ENCODE measurements at regions not wholly inside any gene's neighbourhood (a gene's known extent, or its start where the extent isn't known, plus 50 kb on each side); places are given as distances from the start of the nearest gene placed in this dataset.

DNA sequence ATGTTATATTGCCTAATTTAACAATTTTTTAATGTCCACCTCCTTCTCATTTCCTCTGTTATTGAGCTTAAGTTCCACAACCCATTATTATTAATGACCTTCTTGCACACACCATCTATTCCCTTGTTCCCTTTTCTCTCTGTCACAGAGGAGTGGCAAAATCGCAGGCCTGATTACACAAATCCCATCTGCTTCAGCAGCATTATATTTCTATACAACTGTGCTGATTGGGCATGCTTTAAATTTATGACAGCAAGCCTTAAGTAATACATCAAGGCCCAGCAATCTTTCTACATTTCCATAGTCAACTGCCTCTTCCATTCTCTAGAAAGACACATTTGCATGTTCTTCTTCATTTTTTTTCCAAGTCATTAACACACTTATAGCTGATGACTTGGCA is 423.8 kb downstream of the PRDM5 start:
- Histone ChIP-seq H3K9me3 (ENCODE audit: control insufficient read depth, low read length) (no peaks in the 10 kb centered on the region), H3K27ac (ENCODE audit: insufficient read depth, low read depth, low read length, poor library complexity, severe bottlenecking) (no peak overlapping the region), H3K4me1 (ENCODE audit: control insufficient read depth, insufficient read depth, low read length) (no peaks in the 10 kb centered on the region), H3K4me3 (ENCODE audit: insufficient read depth, low read depth, low read length) (no peak overlapping the region), H3K36me3 (ENCODE audit: control insufficient read depth, insufficient read depth, low read length) (no peaks in the 10 kb centered on the region), H3K27me3 (ENCODE audit: control insufficient read depth, insufficient read depth, low read length, poor library complexity, severe bottlenecking) (no peaks in the 10 kb centered on the region)
- WGBS, 2 experiments, result 90 to 92% methylated on average over 1 of the region's 1 CpG

DNA sequence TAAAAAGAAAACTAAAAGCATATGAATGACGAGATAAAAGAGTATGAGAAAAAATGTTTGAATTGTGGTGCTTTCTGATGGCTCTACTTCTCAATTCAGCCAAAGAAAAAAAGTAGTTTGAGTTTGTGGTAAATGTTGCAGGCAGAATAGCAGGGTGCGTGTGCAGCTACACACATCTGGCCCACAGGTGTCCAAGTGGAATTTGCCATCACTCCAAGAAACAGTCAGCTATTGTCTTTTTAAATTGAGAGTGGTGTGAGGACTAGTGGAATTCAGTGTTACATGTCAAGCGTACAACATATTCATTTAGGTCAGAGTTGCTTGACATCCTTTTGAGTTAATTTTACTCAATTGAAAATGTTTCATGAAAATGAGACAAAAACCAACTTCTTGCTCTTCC is 424.8 kb upstream of the MAD2L1 start:
- no peak overlapping the region for H3K27ac ChIP-seq (ENCODE audit: insufficient read depth, low read depth, low read length, poor library complexity, severe bottlenecking)
- H3K4me1 ChIP-seq (ENCODE audit: control insufficient read depth, insufficient read depth, low read length), result no peaks in the 10 kb centered on the region
- WGBS, 2 experiments, result 85 to 91% methylated on average over 3 of the region's 3 CpGs
- no peak overlapping the region for H3K4me3 ChIP-seq (ENCODE audit: insufficient read depth, low read depth, low read length)
- H3K27me3 ChIP-seq (ENCODE audit: control insufficient read depth, insufficient read depth, low read length, poor library complexity, severe bottlenecking), result no peaks in the 10 kb centered on the region
- no peaks in the 10 kb centered on the region for H3K9me3 ChIP-seq (ENCODE audit: control insufficient read depth, low read length)
- no peaks in the 10 kb centered on the region for H3K36me3 ChIP-seq (ENCODE audit: control insufficient read depth, insufficient read depth, low read length)

DNA sequence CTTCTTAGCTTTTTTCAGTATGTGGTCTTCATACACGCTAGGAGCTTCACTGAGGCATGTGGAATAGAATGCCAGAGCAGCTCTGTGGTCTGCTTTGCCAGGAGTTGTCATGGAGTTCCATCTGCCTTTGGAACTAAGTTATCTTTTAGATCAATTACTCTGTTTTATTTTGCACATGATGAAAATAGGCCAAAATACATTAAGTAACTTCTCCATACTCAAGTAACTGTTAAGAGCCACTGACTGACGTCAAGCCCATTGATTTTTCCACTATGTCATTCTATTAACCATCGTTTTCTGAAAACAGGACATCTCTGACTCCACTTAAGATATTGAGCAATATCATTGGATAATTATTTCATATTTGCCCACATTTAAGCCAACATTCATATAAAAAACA is 415.1 kb upstream of the MAD2L1 start:
- no peaks in the 10 kb centered on the region for H3K4me1 ChIP-seq (ENCODE audit: control insufficient read depth, insufficient read depth, low read length)
- H3K9me3 ChIP-seq (ENCODE audit: control insufficient read depth, low read length), result no peaks in the 10 kb centered on the region
- WGBS, 2 experiments, result 91 to 96% methylated on average over 3 of the region's 3 CpGs
- H3K27ac ChIP-seq (ENCODE audit: insufficient read depth, low read depth, low read length, poor library complexity, severe bottlenecking), result no peak overlapping the region
- no peaks in the 10 kb centered on the region for H3K27me3 ChIP-seq (ENCODE audit: control insufficient read depth, insufficient read depth, low read length, poor library complexity, severe bottlenecking)
- no peaks in the 10 kb centered on the region for H3K36me3 ChIP-seq (ENCODE audit: control insufficient read depth, insufficient read depth, low read length)
- H3K4me3 ChIP-seq (ENCODE audit: insufficient read depth, low read depth, low read length), result no peak overlapping the region

DNA sequence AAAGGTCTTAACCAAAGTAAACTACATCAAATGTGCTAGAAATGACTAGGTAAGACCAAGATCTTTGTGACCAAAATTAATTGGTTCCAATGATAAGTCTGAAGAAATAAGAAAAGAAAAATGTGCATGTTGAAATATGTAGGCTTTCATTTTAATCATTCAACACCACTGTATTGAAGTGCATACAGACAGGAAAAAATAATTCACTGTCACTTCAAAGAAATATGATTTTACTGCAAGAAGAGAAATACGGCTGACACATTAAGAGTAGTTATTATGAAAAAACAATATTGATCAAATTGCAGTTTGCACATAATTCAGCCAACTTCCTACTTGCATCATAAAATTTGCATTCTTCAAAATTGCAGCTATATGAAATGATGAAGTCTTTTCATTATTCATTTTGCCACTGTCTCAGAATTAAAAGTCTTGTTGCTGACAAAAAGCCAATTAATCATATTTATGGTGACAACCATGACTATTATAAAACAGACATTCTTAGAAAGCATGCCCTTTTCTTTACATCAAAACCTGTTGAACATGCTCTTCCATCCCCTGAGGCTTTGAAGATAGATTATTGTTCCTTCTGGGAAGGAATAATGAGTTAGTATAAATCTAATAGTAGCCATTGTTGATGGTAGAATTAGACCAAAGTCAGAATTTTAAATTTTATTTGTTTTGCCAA is 405.9 kb upstream of the MAD2L1 start:
- WGBS, 2 experiments, result 100% methylated on average over 1 of the region's 1 CpG; no CpG with 5 or more reads in 1 of the 2 experiments
- Histone ChIP-seq H3K4me1 (ENCODE audit: control insufficient read depth, insufficient read depth, low read length) (no peaks in the 10 kb centered on the region), H3K4me3 (ENCODE audit: insufficient read depth, low read depth, low read length) (no peak overlapping the region), H3K9me3 (ENCODE audit: control insufficient read depth, low read length) (no peaks in the 10 kb centered on the region), H3K27me3 (ENCODE audit: control insufficient read depth, insufficient read depth, low read length, poor library complexity, severe bottlenecking) (no peaks in the 10 kb centered on the region), H3K27ac (ENCODE audit: insufficient read depth, low read depth, low read length, poor library complexity, severe bottlenecking) (no peak overlapping the region), H3K36me3 (ENCODE audit: control insufficient read depth, insufficient read depth, low read length) (no peaks in the 10 kb centered on the region)

DNA sequence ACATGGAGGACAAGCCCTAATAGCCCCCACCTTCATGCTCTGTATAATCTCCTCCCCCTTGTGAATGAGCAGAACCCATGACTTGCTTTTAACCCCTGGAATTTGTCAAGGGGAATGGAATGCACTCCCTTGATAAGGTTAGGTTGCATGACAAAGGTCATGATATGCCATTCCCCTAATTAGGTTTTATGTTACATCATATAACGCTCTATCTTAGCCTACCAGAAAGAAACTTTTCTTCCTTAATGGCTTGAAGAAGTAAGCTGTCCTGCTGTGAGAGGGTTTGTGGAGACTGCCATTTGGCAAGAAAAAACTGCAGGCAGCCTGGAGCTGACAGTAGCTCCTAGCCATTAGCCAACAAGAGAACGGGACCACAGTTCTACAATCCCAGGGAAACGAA is 399.8 kb upstream of the MAD2L1 start:
- peak overlapping the region; percentile 2 for H3K27ac ChIP-seq (ENCODE audit: insufficient read depth, low read depth, low read length, poor library complexity, severe bottlenecking)
- peaks cover 4% of the 10 kb centered on the region for H3K4me1 ChIP-seq (ENCODE audit: control insufficient read depth, insufficient read depth, low read length)
- 13 to 14% methylated on average over 2 to 3 of the region's 3 CpGs for WGBS, 2 experiments
- H3K27me3 ChIP-seq (ENCODE audit: control insufficient read depth, insufficient read depth, low read length, poor library complexity, severe bottlenecking), result no peaks in the 10 kb centered on the region
- H3K4me3 ChIP-seq (ENCODE audit: insufficient read depth, low read depth, low read length), result no peak overlapping the region
- no peaks in the 10 kb centered on the region for H3K36me3 ChIP-seq (ENCODE audit: control insufficient read depth, insufficient read depth, low read length)
- no peaks in the 10 kb centered on the region for H3K9me3 ChIP-seq (ENCODE audit: control insufficient read depth, low read length)

DNA sequence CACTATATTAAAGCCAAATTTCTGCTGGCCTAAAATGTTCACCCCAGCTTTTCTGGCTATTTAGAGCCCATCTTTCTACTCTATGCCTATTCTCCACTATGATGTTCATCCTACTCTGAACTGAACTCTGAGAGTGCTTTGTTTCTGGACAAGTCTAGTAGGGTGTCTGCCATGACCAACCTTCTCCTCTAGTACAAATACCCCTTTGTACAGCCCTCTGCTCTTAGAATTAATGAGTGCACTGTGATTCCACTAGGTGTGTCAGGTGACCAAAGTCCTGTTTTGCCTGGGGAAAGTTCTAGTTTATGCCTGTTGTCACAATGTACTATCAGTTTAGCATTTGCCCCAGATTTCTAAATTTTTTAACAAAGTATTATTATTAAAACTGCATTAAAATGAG is 388.1 kb upstream of the MAD2L1 start:
- Histone ChIP-seq H3K4me3 (ENCODE audit: insufficient read depth, low read depth, low read length) (no peak overlapping the region), H3K27ac (ENCODE audit: insufficient read depth, low read depth, low read length, poor library complexity, severe bottlenecking) (no peak overlapping the region)

DNA sequence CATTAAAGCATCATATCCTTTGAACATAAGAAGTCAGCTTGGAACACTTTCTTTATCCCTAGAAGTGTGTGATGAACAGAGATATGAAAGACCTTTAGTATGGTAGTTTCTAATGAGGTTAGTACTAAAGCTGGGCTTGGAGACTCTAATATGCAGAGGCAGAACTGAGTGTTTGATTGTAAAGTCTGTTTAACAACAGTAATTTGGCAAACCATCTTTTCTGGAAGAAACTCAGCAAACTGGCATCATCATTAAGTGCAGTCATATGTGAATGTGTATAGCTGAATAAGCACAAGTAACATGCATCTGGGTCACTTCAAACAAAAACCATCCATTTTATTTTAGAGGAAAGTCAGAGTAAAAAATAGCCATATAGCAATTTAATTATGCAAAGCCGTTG is 385.9 kb upstream of the MAD2L1 start:
- Histone ChIP-seq H3K4me3 (ENCODE audit: insufficient read depth, low read depth, low read length) (no peak overlapping the region), H3K36me3 (ENCODE audit: control insufficient read depth, insufficient read depth, low read length) (no peaks in the 10 kb centered on the region), H3K9me3 (ENCODE audit: control insufficient read depth, low read length) (no peaks in the 10 kb centered on the region), H3K27ac (ENCODE audit: insufficient read depth, low read depth, low read length, poor library complexity, severe bottlenecking) (no peak overlapping the region), H3K27me3 (ENCODE audit: control insufficient read depth, insufficient read depth, low read length, poor library complexity, severe bottlenecking) (no peaks in the 10 kb centered on the region), H3K4me1 (ENCODE audit: control insufficient read depth, insufficient read depth, low read length) (no peaks in the 10 kb centered on the region)
- WGBS, 2 experiments, result 100% methylated on average over 1 of the region's 1 CpG

More for the DNA sequence above, 388.1 kb upstream of the MAD2L1 start:
- Histone ChIP-seq H3K9me3 (ENCODE audit: control insufficient read depth, low read length) (no peaks in the 10 kb centered on the region), H3K27me3 (ENCODE audit: control insufficient read depth, insufficient read depth, low read length, poor library complexity, severe bottlenecking) (no peaks in the 10 kb centered on the region), H3K4me1 (ENCODE audit: control insufficient read depth, insufficient read depth, low read length) (no peaks in the 10 kb centered on the region), H3K36me3 (ENCODE audit: control insufficient read depth, insufficient read depth, low read length) (no peaks in the 10 kb centered on the region)

DNA sequence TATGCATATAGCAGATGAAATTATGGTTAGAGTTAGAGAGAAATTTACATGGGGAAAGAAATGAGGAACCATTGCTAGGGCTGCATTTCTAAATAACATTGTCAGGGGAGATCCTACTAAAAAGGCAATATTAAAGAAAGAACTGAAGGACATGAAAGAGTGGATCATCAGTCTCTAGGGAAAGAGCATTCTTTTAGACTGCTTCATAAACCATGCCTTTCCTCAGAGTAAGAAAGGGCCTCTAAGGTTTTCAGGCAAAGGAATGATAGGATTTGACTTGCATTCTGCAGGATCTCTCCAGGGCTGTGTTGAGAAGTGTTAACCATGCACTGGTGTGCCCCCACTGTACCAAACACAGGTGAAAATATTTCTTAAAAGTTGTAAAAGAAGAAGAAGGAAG is 385.4 kb upstream of the MAD2L1 start:
- H3K9me3 ChIP-seq (ENCODE audit: control insufficient read depth, low read length), result no peaks in the 10 kb centered on the region
- H3K4me1 ChIP-seq (ENCODE audit: control insufficient read depth, insufficient read depth, low read length), result no peaks in the 10 kb centered on the region
- no peaks in the 10 kb centered on the region for H3K36me3 ChIP-seq (ENCODE audit: control insufficient read depth, insufficient read depth, low read length)
- no peak overlapping the region for H3K4me3 ChIP-seq (ENCODE audit: insufficient read depth, low read depth, low read length)
- no peaks in the 10 kb centered on the region for H3K27me3 ChIP-seq (ENCODE audit: control insufficient read depth, insufficient read depth, low read length, poor library complexity, severe bottlenecking)
- no peak overlapping the region for H3K27ac ChIP-seq (ENCODE audit: insufficient read depth, low read depth, low read length, poor library complexity, severe bottlenecking)

DNA sequence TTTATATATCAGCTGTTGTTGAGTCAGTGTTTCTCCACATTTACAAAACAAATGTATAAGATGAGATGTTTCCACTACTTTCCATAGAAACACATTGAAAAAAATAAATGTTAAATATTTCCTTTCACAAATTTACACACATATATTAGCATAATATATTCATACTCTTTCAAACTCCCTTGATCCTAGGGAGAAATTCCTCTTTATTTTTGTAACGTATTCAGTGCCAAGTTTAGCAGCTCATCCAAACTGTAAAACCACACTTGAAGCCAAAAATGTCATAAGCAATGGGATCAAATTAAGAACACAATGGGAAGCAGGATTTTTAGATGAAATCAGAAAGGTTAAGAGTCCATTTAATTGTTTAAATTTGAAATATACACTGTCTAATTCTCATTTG is 381.1 kb upstream of the MAD2L1 start:
- no peak overlapping the region for H3K4me3 ChIP-seq (ENCODE audit: insufficient read depth, low read depth, low read length)
- H3K27ac ChIP-seq (ENCODE audit: insufficient read depth, low read depth, low read length, poor library complexity, severe bottlenecking), result no peak overlapping the region
- 100% methylated on average over 1 of the region's 1 CpG for WGBS, 2 experiments
- no peaks in the 10 kb centered on the region for H3K4me1 ChIP-seq (ENCODE audit: control insufficient read depth, insufficient read depth, low read length)
- no peaks in the 10 kb centered on the region for H3K36me3 ChIP-seq (ENCODE audit: control insufficient read depth, insufficient read depth, low read length)
- H3K27me3 ChIP-seq (ENCODE audit: control insufficient read depth, insufficient read depth, low read length, poor library complexity, severe bottlenecking), result no peaks in the 10 kb centered on the region
- H3K9me3 ChIP-seq (ENCODE audit: control insufficient read depth, low read length), result no peaks in the 10 kb centered on the region

DNA sequence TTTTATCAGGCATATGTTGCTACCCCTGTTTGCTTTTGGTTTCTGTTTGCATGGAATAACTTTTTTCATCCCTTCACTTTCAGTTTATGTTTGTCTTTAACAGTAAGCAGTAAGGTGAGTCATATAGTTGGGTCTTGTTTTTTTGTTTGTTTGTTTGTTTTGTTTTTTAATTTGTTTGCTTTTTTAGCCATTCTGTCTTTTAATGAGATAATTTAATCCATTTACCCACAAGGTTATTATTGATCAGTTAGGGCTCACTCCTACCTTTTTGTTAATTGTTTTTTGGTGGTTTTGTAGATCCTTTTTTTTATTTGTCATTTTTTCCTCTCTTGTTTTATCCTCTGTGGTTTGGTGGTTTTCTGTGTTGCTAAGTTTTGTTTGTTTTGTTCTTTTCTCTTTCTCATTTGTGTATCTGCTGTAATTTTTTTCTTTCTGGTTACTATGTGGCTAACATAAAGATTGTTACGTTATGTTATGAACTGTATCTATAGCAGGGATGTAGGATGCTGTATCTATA is 379.5 kb upstream of the MAD2L1 start:
- Histone ChIP-seq H3K4me1 (ENCODE audit: control insufficient read depth, insufficient read depth, low read length) (no peaks in the 10 kb centered on the region), H3K27me3 (ENCODE audit: control insufficient read depth, insufficient read depth, low read length, poor library complexity, severe bottlenecking) (no peaks in the 10 kb centered on the region), H3K4me3 (ENCODE audit: insufficient read depth, low read depth, low read length) (no peak overlapping the region), H3K36me3 (ENCODE audit: control insufficient read depth, insufficient read depth, low read length) (no peaks in the 10 kb centered on the region), H3K27ac (ENCODE audit: insufficient read depth, low read depth, low read length, poor library complexity, severe bottlenecking) (no peak overlapping the region), H3K9me3 (ENCODE audit: control insufficient read depth, low read length) (no peaks in the 10 kb centered on the region)
- WGBS, 2 experiments, result 92 to 100% methylated on average over 1 of the region's 1 CpG

DNA sequence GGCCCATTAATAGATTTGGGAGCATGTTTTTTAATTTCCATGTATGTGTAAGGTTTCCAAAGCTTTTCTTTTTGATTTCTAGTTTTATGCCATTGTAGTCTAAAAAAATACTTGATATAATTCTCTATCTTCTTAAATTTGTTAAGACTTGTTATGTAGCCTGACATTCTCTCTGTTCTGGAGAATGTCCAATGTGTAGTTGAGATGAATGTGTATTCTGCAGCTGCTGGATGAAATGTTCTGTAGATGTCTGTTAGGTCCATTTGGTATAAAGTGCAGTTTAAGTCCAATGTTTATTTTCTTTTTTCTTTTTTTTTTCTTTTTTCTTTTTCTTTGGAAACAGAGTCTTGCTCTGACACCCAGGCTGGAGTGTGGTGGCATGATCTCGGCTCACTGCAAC is 378.5 kb upstream of the MAD2L1 start:
- Histone ChIP-seq H3K27ac (ENCODE audit: insufficient read depth, low read depth, low read length, poor library complexity, severe bottlenecking) (no peak overlapping the region), H3K27me3 (ENCODE audit: control insufficient read depth, insufficient read depth, low read length, poor library complexity, severe bottlenecking) (no peaks in the 10 kb centered on the region), H3K4me3 (ENCODE audit: insufficient read depth, low read depth, low read length) (no peak overlapping the region), H3K4me1 (ENCODE audit: control insufficient read depth, insufficient read depth, low read length) (no peaks in the 10 kb centered on the region), H3K9me3 (ENCODE audit: control insufficient read depth, low read length) (no peaks in the 10 kb centered on the region), H3K36me3 (ENCODE audit: control insufficient read depth, insufficient read depth, low read length) (no peaks in the 10 kb centered on the region)
- 88 to 94% methylated on average over 1 of the region's 1 CpG for whole genome bisulfite sequencing, 2 experiments

All from ectodermal cell (in vitro differentiated cells).